Sigmoid colon (tissue), 6 donors: ENCODE measurements at regions not wholly inside any gene's neighbourhood (a gene's known extent, or its start where the extent isn't known, plus 50 kb on each side); places are given as distances from the start of the nearest gene placed in this dataset.
"Not testable (repeated sequence)": the region's sequence is repeated elsewhere in the genome, so short reads cannot be mapped to it uniquely, and the experiment has no call there.

Experiments
- DNase-seq: peaks from one replicate; pipeline ENCODE4 v3.0.0-alpha.2; 2019
- H3K27ac ChIP-seq, 4 donors: fragments of 200-600 bp; sonication (generic); one replicate each; pipeline ENCODE4 v1.5.1; 2016 to 2019; ENCODE audit warnings: mild to moderate bottlenecking in 1 of 4
- H3K27me3 ChIP-seq, 3 donors: fragments of 200-600 bp; sonication (generic); one replicate each; pipeline ENCODE4 v1.5.1; 2019; ENCODE audit warnings: mild to moderate bottlenecking in 1 of 3
- H3K36me3 ChIP-seq, 4 donors: fragments of 200-600 bp; sonication (generic); one replicate each; pipeline ENCODE4 v1.5.1; 2016 to 2019
- H3K4me1 ChIP-seq, 4 donors: fragments of 200-600 bp; sonication (generic); one replicate each; pipeline ENCODE4 v1.5.1; 2017 to 2019
- H3K4me3 ChIP-seq, 4 donors: fragments of 200-600 bp; sonication (generic); one replicate each; pipeline ENCODE4 v1.5.1; 2017 to 2019; ENCODE audit warnings: mild to moderate bottlenecking in 2 of 4, moderate library complexity in 1 of 4
- H3K9me3 ChIP-seq, 4 donors: fragments of 200-600 bp in 3 of 4; sonication (generic) in 3 of 4; one replicate each; pipeline versions ENCODE4 v1.5.1 to v1.6.1; 2013 to 2019
- CTCF ChIP-seq, 4 experiments: fragments of 450-650 bp in 3 of 4; fragments of 200-600 bp in 1 of 4; IDR thresholded peaks; one replicate each; pipeline ENCODE4 v1.5.1; 2016 to 2019; ENCODE audit warnings: antibody characterized with exemption in 4 of 4, mild to moderate bottlenecking in 3 of 4, moderate library complexity in 2 of 4
- EP300 ChIP-seq, 4 donors: sonication (generic); formaldehyde crosslinking; IDR thresholded peaks; one replicate each; pipeline ENCODE4 v1.6.1; 2017; ENCODE audit warnings: antibody characterized with exemption in 4 of 4
- POLR2A ChIP-seq, 2 donors: fragments of 450-650 bp; IDR thresholded peaks; one replicate each; pipeline ENCODE4 v1.6.1; 2016; ENCODE audit warnings: antibody characterized with exemption in 2 of 2, mild to moderate bottlenecking in 2 of 2, moderate library complexity in 2 of 2
- POLR2AphosphoS5 ChIP-seq, 4 donors: sonication (generic); formaldehyde crosslinking; IDR thresholded peaks; one replicate each; pipeline ENCODE4 v1.6.1; 2017; ENCODE audit warnings: antibody characterized with exemption in 4 of 4
- WGBS, 2 donors: extraction: QIAGEN DNeasy Blood & Tissue Kit; methylation state at CpG; one replicate each; pipeline ENCODE4 v1.1.7; 2013; 5-methylcytosine and 5-hydroxymethylcytosine counted together
- intact Hi-C: fragments of 100-400 bp; cut with DNase I; formaldehyde crosslinking; loops from one replicate; pipeline ENCODE4 v1.15.1; 2023
- donor health status: healthy with polysubstance abuse.
- donor health status: healthy.

GRCh38 chr2:128516938-128517337 is 198.3 kb upstream of the HS6ST1 start:
- Histone ChIP-seq H3K4me3 (no peak overlapping the region), H3K27me3 (no peaks in the 10 kb centered on the region), H3K4me1 (peaks cover 0 to 5% (median 0%) of the 10 kb centered on the region in 4 donors), H3K27ac (no peak overlapping the region), H3K36me3 (no peaks in the 10 kb centered on the region), H3K9me3 (no peaks in the 10 kb centered on the region)
- WGBS, 2 donors, result 78 to 90% methylated on average over 7 of the region's 7 CpGs
- intact Hi-C loops, result no loop called here
- no peak for DNase-seq
- TF ChIP-seq POLR2A (IDR thresholded peaks at IDR 0.05), result no peak
- no peak for TF ChIP-seq POLR2AphosphoS5 (IDR thresholded peaks at IDR 0.05)
- TF ChIP-seq EP300 (IDR thresholded peaks at IDR 0.05), result no peak
- no peak for TF ChIP-seq CTCF (IDR thresholded peaks at IDR 0.05)

GRCh38 chr2:128519028-128519427 is 200.4 kb upstream of the HS6ST1 start:
- DNase-seq, H3K4me3 ChIP-seq, H3K4me1 ChIP-seq, H3K9me3 ChIP-seq, H3K27me3 ChIP-seq, intact Hi-C loops, H3K36me3 ChIP-seq, H3K27ac ChIP-seq: not testable (repeated sequence)
- WGBS, 2 donors, result 81 to 90% methylated on average over 16 of the region's 16 CpGs

- 91 to 93% methylated on average over 6 of the region's 6 CpGs for WGBS, 2 donors
- Histone ChIP-seq H3K36me3 (no peaks in the 10 kb centered on the region), H3K27me3 (no peaks in the 10 kb centered on the region), H3K27ac (no peak overlapping the region), H3K4me3 (no peak overlapping the region), H3K4me1 (no peaks in the 10 kb centered on the region), H3K9me3 (no peaks in the 10 kb centered on the region)
- intact Hi-C loops, result no loop called here
- no peak for TF ChIP-seq POLR2AphosphoS5 (IDR thresholded peaks at IDR 0.05)
- TF ChIP-seq CTCF (IDR thresholded peaks at IDR 0.05), result no peak
- TF ChIP-seq POLR2A (IDR thresholded peaks at IDR 0.05), result no peak
- TF ChIP-seq EP300 (IDR thresholded peaks at IDR 0.05), result no peak
- no peak for DNase-seq
Observed at GRCh38 chr2:128519517-128520215, 201.0 kb upstream of the HS6ST1 start.

GRCh38 chr2:128520340-128520739 is 201.7 kb upstream of the HS6ST1 start:
- Histone ChIP-seq H3K4me3 (no peak overlapping the region), H3K27me3 (no peaks in the 10 kb centered on the region), H3K36me3 (no peaks in the 10 kb centered on the region), H3K27ac (no peak overlapping the region), H3K9me3 (no peaks in the 10 kb centered on the region), H3K4me1 (no peaks in the 10 kb centered on the region)
- no peak for DNase-seq
- WGBS, 2 donors, result 73 to 80% methylated on average over 4 of the region's 4 CpGs
- TF ChIP-seq POLR2AphosphoS5 (IDR thresholded peaks at IDR 0.05), result no peak
- intact Hi-C loops, result no loop called here

GRCh38 chr2:128520791-128521190 is 202.1 kb upstream of the HS6ST1 start:
- no peaks in the 10 kb centered on the region for H3K9me3 ChIP-seq
- H3K36me3 ChIP-seq, result no peaks in the 10 kb centered on the region
- H3K4me3 ChIP-seq, result no peak overlapping the region
- H3K27me3 ChIP-seq, result no peaks in the 10 kb centered on the region
- 36 to 60% methylated on average over 9 of the region's 9 CpGs for WGBS, 2 donors
- no peak for DNase-seq
- intact Hi-C loops, result no loop called here
- TF ChIP-seq EP300 (IDR thresholded peaks at IDR 0.05) (no peak), CTCF (IDR thresholded peaks at IDR 0.05) (no peak), POLR2AphosphoS5 (IDR thresholded peaks at IDR 0.05) (no peak), POLR2A (IDR thresholded peaks at IDR 0.05) (no peak)
- no peak overlapping the region for H3K27ac ChIP-seq
- no peaks in the 10 kb centered on the region for H3K4me1 ChIP-seq

GRCh38 chr2:128521482-128521881 is 202.8 kb upstream of the HS6ST1 start:
- 91 to 92% methylated on average over 4 of the region's 4 CpGs for WGBS, 2 donors
- H3K36me3 ChIP-seq, result no peaks in the 10 kb centered on the region
- H3K27ac ChIP-seq, result no peak overlapping the region
- H3K9me3 ChIP-seq, result no peaks in the 10 kb centered on the region
- no peaks in the 10 kb centered on the region for H3K4me1 ChIP-seq
- no peak for DNase-seq
- no peaks in the 10 kb centered on the region for H3K27me3 ChIP-seq
- TF ChIP-seq EP300 (IDR thresholded peaks at IDR 0.05) (no peak), POLR2AphosphoS5 (IDR thresholded peaks at IDR 0.05) (no peak), POLR2A (IDR thresholded peaks at IDR 0.05) (no peak), CTCF (IDR thresholded peaks at IDR 0.05) (no peak)
- intact Hi-C loops, result no loop called here
- no peak overlapping the region for H3K4me3 ChIP-seq
